ENCODE measurements at regions not wholly inside any gene's neighbourhood (a gene's known extent, or its start where the extent isn't known, plus 50 kb on each side); places are given as distances from the start of the nearest gene placed in this dataset.

DNA sequence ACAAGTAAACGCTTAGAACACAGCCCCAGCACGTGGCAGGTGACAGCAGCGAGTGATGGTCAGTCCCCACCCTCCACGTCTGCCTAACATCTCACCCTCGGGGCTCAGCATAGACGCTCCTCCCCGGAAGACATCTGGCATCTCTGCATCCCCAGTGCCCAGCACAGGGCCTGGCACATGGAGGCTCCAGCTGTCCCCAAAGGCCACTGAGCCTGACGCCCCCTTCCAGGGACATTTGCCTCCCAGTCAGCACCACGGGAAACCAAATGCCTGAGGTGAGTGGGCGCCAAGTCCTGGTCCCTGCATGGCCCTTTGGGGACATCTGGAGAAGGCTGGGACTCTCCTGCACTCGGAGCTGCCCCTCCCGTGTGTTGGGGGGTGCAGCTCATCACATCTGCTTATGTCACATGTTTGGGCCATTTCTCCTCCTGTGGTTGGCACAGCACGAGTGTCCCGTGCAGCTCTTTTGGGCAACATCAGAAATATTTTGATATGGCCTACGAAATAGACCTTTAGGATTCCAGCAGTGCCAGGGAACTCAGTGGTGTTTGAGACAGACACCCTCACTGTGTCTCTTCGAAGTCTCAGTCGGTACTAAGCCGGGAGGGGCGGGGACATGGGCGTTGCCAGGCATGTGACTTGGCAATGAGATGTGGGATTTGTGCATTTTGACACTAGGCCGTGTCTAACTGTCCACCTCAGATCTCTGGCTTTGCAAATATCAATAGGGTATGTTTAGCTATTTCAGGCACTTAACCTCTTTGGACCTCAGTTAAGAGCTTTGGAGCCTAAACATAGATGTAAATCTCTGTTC, 315.0 kb downstream of the PTPRU start:
- no peak for TF ChIP-seq CTCF (IDR thresholded peaks at IDR 0.05)
- no peak for TF ChIP-seq POLR2A (IDR thresholded peaks at IDR 0.05)
- no peak for TF ChIP-seq EP300 (IDR thresholded peaks at IDR 0.05)

Data from upper lobe of left lung (tissue), 4 donors.